Activated B cell treated with CpG ODN at 0.5 μM for 24 hours (primary cell): ENCODE measurements at regions not wholly inside any gene's neighbourhood (a gene's known extent, or its start where the extent isn't known, plus 50 kb on each side); places are given as distances from the start of the nearest gene placed in this dataset.

Experiments
- ATAC-seq: fragments of 200-7000 bp; cut with Tn5 transposase; one replicate; pipeline ENCODE4 v1.10.0; 2021; ENCODE audit warnings: low read depth, mild to moderate bottlenecking, moderate library complexity
- CTCF ChIA-PET: fragments of 350-600 bp; sonication (Branson Sonifier 250); formaldehyde crosslinking; loops from one replicate; lab custom pipeline; 2021; ENCODE audit warnings: antibody characterized with exemption; lab: Charles Lee
- POLR2A ChIA-PET: fragments of 350-600 bp; sonication (Branson Sonifier 250); formaldehyde crosslinking; loops from one replicate; lab custom pipeline; 2021; ENCODE audit warnings: antibody characterized with exemption; lab: Charles Lee
- DNase-seq: peaks from one replicate; pipeline ENCODE4 v3.0.0; 2022
- H3K27ac Mint-ChIP-seq: one replicate; pipeline ENCODE4 v1.8.0; 2020; ENCODE audit warnings: mixed read lengths
- H3K27me3 Mint-ChIP-seq: one replicate; pipeline ENCODE4 v1.8.0; 2021; ENCODE audit warnings: mixed read lengths
- H3K36me3 Mint-ChIP-seq: one replicate; pipeline ENCODE4 v1.8.0; 2021; ENCODE audit warnings: low read depth, mixed read lengths
- H3K4me1 Mint-ChIP-seq: one replicate; pipeline ENCODE4 v1.8.0; 2021; ENCODE audit warnings: mixed read lengths
- H3K4me3 Mint-ChIP-seq: one replicate; pipeline ENCODE4 v1.8.0; 2020; ENCODE audit warnings: mild to moderate bottlenecking, mixed read lengths
- H3K9me3 Mint-ChIP-seq: one replicate; pipeline ENCODE4 v1.8.0; 2020; ENCODE audit warnings: mixed read lengths
- intact Hi-C: fragments of 100-400 bp; cut with micrococcal nuclease; formaldehyde crosslinking; loops from one replicate; pipeline ENCODE4 v1.15.1; 2024
- TF ChIP-seq, protein P1 (sequence below): fragments of 200-600 bp; IDR thresholded peaks from one replicate; pipeline ENCODE4 v1.8.0; 2022; ENCODE audit warnings: antibody characterized with exemption, mild to moderate bottlenecking

DNA sequence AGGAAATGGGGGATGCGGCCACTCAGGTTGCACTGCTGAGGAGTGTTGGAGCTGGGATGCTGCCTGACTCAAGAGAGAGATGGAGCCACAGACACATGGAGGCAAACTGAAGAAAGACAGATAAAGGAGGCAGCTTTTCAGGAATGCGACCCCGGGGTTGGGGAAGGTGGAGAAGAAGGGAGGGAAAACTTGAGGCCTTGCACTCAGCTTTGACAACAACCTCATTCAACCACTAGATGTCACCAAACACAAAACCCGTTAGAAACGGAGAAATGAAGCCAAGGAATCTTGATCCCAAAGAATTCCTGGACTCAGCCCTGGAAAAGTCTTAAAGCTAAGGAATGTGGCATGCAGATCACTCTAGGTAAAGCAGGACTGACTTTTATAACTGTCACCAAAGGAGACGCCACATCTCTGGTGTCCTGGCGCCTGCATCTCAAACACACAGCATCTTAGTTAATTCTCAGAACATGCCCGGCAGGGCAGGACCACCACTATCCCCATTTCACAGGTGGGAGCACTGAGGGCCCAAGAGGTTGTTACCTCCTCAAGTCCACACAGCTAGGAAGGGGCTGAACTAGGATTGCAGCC is 59.6 kb upstream of the LMCD1 start:
- Mint-ChIP-seq H3K27ac (no peak overlapping the region), H3K9me3 (no peaks in the 10 kb centered on the region), H3K36me3 (no peaks in the 10 kb centered on the region), H3K4me1 (no peaks in the 10 kb centered on the region), H3K27me3 (peaks cover 1% of the 10 kb centered on the region), H3K4me3 (no peak overlapping the region)
- DNase-seq (no peak), ATAC-seq (no peak)
- POLR2A ChIA-PET = no interaction called here
- CTCF ChIA-PET = interaction anchor here (0.7 to 1.6 kb wide), 3 partner anchors 17 to 183 kb away, joined by 3 to 9 read pairs (median 4); no protein-coding TSS in a partner anchor
- TF ChIP-seq, protein P1, sequence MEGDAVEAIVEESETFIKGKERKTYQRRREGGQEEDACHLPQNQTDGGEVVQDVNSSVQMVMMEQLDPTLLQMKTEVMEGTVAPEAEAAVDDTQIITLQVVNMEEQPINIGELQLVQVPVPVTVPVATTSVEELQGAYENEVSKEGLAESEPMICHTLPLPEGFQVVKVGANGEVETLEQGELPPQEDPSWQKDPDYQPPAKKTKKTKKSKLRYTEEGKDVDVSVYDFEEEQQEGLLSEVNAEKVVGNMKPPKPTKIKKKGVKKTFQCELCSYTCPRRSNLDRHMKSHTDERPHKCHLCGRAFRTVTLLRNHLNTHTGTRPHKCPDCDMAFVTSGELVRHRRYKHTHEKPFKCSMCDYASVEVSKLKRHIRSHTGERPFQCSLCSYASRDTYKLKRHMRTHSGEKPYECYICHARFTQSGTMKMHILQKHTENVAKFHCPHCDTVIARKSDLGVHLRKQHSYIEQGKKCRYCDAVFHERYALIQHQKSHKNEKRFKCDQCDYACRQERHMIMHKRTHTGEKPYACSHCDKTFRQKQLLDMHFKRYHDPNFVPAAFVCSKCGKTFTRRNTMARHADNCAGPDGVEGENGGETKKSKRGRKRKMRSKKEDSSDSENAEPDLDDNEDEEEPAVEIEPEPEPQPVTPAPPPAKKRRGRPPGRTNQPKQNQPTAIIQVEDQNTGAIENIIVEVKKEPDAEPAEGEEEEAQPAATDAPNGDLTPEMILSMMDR = no peak
- intact Hi-C loops = loop anchor here (1.0 to 5.0 kb wide), 3 partner anchors 165 to 860 kb away; no protein-coding TSS in a partner anchor

DNA sequence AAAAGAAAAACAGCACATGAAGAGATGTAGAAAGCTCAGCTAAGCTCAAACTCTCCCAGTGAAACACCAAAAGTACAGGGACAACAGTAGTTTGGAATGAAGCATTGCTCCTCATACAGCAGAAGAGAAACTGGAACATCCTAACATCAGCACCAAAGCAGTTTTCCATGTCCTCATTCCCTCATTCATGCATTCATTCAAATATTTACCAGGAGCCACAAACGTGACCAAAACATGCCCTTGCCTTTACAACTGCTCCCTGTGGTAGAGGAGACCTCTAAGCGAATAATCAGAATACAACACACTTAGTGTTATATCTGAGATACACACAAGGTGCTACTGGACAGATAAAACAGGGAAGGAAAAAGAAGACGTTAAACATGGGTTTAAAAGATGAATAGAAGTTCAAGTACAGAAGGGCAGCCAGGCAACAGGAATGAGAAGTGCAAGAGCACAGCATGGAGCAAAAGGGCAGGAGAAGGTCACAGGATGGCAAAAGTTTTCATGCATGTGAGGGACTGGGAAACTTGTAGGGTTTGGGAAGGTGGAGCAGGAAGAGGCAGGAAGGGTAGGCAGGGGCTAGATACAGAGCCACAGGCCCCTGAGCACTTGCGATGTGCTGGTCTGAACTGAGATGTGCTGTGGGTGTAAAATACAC is 58.5 kb upstream of the LMCD1 start:
- no peak for ATAC-seq
- no peak overlapping the region for H3K4me3 Mint-ChIP-seq
- CTCF ChIA-PET = interaction anchor here (1.6 kb wide), 1 partner anchor 179 kb away, joined by 9 read pairs; no protein-coding TSS in a partner anchor

DNA sequence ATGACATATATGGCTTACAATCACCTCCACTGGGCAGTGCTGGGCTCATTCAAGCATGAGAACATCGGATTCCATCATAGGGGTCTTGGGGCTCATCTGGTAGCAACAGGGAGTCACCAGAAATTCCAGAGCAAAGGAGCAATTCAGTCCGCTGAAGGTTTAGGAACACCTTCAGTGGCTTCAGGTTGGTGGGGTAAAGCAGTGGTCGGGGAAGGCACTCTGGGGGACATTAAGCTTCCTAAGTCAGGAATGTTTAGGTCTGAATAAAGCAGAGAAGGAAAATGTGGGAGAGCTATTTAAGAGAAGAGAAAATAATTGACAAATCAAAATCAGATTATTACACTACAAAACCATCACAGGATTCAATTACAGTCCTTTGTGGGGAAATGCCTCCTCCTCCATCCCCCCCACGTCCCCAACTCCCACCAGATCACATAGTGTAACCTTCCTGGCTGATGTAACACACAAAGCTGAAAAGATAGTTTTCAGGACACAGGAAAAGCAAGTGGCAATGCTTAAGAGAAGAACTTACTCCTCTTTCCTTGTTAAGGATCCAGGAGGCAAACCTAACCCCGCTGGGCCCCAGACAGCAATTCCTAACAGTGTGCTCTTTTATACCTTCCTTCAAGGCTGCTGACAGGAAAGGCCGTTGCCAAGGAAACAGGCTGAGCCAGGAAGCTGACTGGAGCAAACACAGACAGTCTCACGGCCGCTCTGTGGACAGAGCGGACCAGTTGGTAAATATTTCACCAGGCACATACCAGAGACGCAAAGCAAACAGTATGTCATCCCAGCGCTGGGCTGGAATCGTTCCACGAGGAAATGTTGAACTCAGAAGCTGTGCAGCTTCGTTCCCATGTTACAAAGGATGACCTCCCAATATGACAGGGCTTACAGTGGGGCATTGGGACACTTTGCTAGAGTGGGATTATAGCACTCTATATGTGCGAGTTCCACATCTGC is 57.5 kb upstream of the LMCD1 start:
- ATAC-seq = no peak
- ChIA-PET CTCF (interaction anchor here (0.7 kb wide), 1 partner anchor 178 kb away, joined by 3 read pairs; no protein-coding TSS in a partner anchor), POLR2A (no interaction called here)
- peaks cover 1% of the 10 kb centered on the region for H3K27me3 Mint-ChIP-seq
- DNase-seq = no peak
- no peaks in the 10 kb centered on the region for H3K4me1 Mint-ChIP-seq
- no peaks in the 10 kb centered on the region for H3K36me3 Mint-ChIP-seq
- intact Hi-C loops = loop anchor here (5.0 kb wide), 1 partner anchor 858 kb away; no protein-coding TSS in a partner anchor
- TF ChIP-seq, protein P1 = no peak
- no peak overlapping the region for H3K27ac Mint-ChIP-seq
- H3K9me3 Mint-ChIP-seq = no peaks in the 10 kb centered on the region
- no peak overlapping the region for H3K4me3 Mint-ChIP-seq

More for the DNA sequence above, 58.5 kb upstream of the LMCD1 start:
- Mint-ChIP-seq H3K9me3 (no peaks in the 10 kb centered on the region), H3K27ac (no peak overlapping the region), H3K27me3 (peaks cover 1% of the 10 kb centered on the region), H3K4me1 (no peaks in the 10 kb centered on the region), H3K36me3 (no peaks in the 10 kb centered on the region)
- no peak for DNase-seq
- intact Hi-C loops = loop anchor here (1.0 to 5.0 kb wide), 3 partner anchors 164 to 859 kb away; no protein-coding TSS in a partner anchor
- TF ChIP-seq, protein P1 = no peak
- POLR2A ChIA-PET = no interaction called here

DNA sequence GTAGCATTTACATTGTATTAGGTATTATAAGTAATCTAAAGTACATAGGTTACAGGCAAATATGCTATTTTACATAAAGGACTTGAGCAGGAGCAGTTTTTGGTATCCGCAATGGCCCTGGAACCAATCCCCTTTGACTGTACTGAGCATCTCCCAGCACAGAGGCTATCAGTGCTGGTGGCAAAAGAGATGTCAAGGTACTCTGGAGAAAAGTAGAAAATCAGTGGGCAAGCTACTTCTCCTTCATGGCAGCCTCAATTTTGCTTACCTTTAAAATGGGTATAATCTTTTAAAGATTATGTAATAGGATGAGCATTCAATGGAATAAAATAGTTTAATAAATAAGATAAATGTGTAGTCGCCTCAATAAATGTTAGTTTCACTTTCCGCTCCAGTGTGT is 56.7 kb upstream of the LMCD1 start:
- H3K27me3 Mint-ChIP-seq = peaks cover 1% of the 10 kb centered on the region

More for the DNA sequence above, 56.7 kb upstream of the LMCD1 start:
- ChIA-PET POLR2A (no interaction called here), CTCF (interaction anchor here (1.1 kb wide), 1 partner anchor 20 kb away, joined by 3 read pairs; no protein-coding TSS in a partner anchor)
- no peaks in the 10 kb centered on the region for H3K36me3 Mint-ChIP-seq
- no peak overlapping the region for H3K27ac Mint-ChIP-seq
- DNase-seq (no peak), ATAC-seq (no peak)
- TF ChIP-seq, protein P1 = no peak
- H3K4me1 Mint-ChIP-seq = no peaks in the 10 kb centered on the region
- peaks cover 2% of the 10 kb centered on the region for H3K9me3 Mint-ChIP-seq
- intact Hi-C loops = loop anchor here (5.0 kb wide), 1 partner anchor 857 kb away; no protein-coding TSS in a partner anchor
- H3K4me3 Mint-ChIP-seq = no peak overlapping the region
